ENCODE measurements at regions not wholly inside any gene's neighbourhood (a gene's known extent, or its start where the extent isn't known, plus 50 kb on each side); places are given as distances from the start of the nearest gene placed in this dataset.

DNA sequence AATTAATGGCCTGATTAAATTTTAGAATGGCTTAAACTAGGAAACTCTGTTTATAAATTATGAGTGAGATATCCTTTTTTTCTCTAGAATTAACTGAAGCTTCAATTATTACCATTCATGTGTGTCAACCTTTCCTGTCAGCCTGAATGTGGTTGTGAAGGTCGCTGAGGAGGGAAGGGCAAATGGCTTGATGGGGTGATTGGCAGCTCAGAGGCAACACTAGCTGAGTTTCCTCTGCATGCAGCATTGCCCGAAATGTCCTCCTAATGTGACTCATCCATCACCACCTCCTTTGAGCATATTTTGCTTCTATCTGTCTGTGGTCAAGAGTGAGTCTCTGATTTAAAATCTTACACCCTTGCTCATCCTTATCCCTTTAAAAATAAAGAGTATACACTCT, 281.9 kb downstream of the TENT4A start:
- TF ChIP-seq, protein P1, sequence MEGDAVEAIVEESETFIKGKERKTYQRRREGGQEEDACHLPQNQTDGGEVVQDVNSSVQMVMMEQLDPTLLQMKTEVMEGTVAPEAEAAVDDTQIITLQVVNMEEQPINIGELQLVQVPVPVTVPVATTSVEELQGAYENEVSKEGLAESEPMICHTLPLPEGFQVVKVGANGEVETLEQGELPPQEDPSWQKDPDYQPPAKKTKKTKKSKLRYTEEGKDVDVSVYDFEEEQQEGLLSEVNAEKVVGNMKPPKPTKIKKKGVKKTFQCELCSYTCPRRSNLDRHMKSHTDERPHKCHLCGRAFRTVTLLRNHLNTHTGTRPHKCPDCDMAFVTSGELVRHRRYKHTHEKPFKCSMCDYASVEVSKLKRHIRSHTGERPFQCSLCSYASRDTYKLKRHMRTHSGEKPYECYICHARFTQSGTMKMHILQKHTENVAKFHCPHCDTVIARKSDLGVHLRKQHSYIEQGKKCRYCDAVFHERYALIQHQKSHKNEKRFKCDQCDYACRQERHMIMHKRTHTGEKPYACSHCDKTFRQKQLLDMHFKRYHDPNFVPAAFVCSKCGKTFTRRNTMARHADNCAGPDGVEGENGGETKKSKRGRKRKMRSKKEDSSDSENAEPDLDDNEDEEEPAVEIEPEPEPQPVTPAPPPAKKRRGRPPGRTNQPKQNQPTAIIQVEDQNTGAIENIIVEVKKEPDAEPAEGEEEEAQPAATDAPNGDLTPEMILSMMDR (IDR thresholded peaks at IDR 0.05; ENCODE audit: unreplicated experiment in 3 of 3) = no peak
- no peak overlapping the region for H3K27ac Mint-ChIP-seq
- H3K36me3 Mint-ChIP-seq (ENCODE audit: low read depth) = no peaks in the 10 kb centered on the region
- H3K9me3 Mint-ChIP-seq = peaks cover 4% of the 10 kb centered on the region
- no peaks in the 10 kb centered on the region for H3K27me3 Mint-ChIP-seq (ENCODE audit: low read depth)
- no peaks in the 10 kb centered on the region for H3K4me1 Mint-ChIP-seq
- no peak overlapping the region for H3K4me3 Mint-ChIP-seq

DNA sequence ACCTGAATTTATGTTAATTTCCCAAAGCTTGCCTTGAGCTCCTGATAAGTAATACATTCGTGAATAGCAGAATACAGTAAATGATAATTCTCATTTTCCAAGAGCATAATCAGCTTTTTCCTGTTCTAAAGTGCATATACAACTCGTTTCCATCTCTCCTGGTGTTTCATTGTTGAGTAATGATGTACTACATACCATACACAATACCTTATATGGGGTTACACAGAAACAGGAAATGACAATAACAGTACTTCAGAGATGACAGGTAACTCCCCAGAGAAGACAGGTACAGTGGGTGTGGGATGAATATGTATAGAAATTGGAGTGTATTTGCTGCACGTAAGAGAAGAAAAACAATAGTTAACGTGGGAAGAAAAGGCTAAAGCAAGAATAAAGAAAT, 287.1 kb downstream of the TENT4A start:
- Mint-ChIP-seq H3K4me1 (peaks cover 4% of the 10 kb centered on the region), H3K27me3 (ENCODE audit: low read depth) (peaks cover 9% of the 10 kb centered on the region), H3K4me3 (no peak overlapping the region), H3K36me3 (ENCODE audit: low read depth) (no peaks in the 10 kb centered on the region), H3K27ac (no peak overlapping the region), H3K9me3 (peaks cover 4% of the 10 kb centered on the region)
- TF ChIP-seq, protein P1 (IDR thresholded peaks at IDR 0.05; ENCODE audit: unreplicated experiment in 3 of 3) = no peak

DNA sequence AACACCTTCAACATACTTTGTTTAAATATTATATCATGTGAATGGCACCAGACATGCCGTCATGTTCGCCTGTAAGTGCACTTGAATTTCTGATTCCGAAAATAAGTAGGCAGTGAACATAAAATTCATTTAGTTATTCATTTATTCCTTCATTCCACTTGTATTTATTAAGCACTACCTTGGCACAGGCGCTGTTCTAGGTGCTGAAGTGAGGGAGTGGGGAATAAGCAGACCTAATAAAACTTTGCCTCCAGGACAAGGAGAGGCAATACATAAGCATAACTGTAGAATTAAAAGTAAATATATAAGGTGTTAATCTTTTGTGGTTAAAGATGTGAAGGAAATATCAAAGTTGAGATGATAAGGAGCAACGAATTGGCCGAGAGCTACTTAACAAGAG, 297.4 kb downstream of the TENT4A start:
- Mint-ChIP-seq H3K36me3 (ENCODE audit: low read depth) (no peaks in the 10 kb centered on the region), H3K4me1 (no peaks in the 10 kb centered on the region), H3K4me3 (no peak overlapping the region), H3K27me3 (ENCODE audit: low read depth) (peaks cover 9% of the 10 kb centered on the region), H3K27ac (no peak overlapping the region), H3K9me3 (no peaks in the 10 kb centered on the region)
- TF ChIP-seq, protein P1 (IDR thresholded peaks at IDR 0.05; ENCODE audit: unreplicated experiment in 3 of 3) = no peak

DNA sequence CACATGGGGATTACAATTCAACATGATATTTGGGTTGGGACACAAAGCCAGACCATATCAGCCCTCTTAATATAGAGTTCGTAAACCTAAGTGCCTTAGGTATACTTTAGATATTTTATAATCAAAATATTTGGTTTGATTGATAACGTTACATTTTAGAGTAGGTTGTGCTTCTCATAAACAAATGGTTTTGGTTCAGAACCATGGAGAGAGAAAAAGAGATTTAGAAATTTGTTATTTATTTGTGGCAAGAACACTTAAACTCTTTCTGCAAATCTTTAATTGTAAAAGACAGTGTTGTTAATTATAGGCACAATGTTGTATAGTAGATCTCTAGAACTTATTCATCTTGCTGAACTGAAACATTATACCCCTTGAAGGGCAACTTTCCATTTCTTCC, 298.8 kb downstream of the TENT4A start:
- no peaks in the 10 kb centered on the region for H3K9me3 Mint-ChIP-seq
- TF ChIP-seq, protein P1 (IDR thresholded peaks at IDR 0.05; ENCODE audit: unreplicated experiment in 3 of 3) = no peak

DNA sequence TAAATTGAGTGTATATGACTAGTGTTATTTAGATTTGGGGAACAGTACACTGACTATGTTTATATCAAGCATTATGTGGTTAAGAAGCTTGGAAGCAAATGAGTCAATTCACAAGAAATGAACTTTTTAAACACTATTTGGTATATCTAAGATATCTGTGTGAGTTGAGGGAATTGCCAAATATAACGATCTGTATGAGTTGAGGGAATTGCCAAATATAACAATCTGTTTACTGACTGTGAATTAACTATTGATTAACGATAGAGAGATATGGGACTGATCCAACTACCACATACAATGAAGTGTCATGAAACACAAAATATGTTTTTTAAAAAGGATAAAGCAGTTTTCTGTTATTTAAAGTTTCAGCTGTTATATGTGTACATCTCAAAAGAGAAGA, 301.4 kb downstream of the TENT4A start:
- Mint-ChIP-seq H3K9me3 (no peaks in the 10 kb centered on the region), H3K4me1 (no peaks in the 10 kb centered on the region), H3K4me3 (no peak overlapping the region), H3K27ac (no peak overlapping the region), H3K27me3 (ENCODE audit: low read depth) (peaks cover 8% of the 10 kb centered on the region), H3K36me3 (ENCODE audit: low read depth) (no peaks in the 10 kb centered on the region)
- TF ChIP-seq, protein P1 (IDR thresholded peaks at IDR 0.05; ENCODE audit: unreplicated experiment in 3 of 3) = no peak

More for the DNA sequence above, 298.8 kb downstream of the TENT4A start:
- H3K27me3 Mint-ChIP-seq (ENCODE audit: low read depth) = peaks cover 12% of the 10 kb centered on the region
- H3K4me1 Mint-ChIP-seq = no peaks in the 10 kb centered on the region
- no peak overlapping the region for H3K4me3 Mint-ChIP-seq
- no peak overlapping the region for H3K27ac Mint-ChIP-seq
- H3K36me3 Mint-ChIP-seq (ENCODE audit: low read depth) = no peaks in the 10 kb centered on the region

- Mint-ChIP-seq H3K27me3 (ENCODE audit: low read depth) (peaks cover 8% of the 10 kb centered on the region), H3K36me3 (ENCODE audit: low read depth) (no peaks in the 10 kb centered on the region), H3K27ac (no peak overlapping the region), H3K4me3 (no peak overlapping the region), H3K9me3 (peaks cover 4% of the 10 kb centered on the region), H3K4me1 (no peaks in the 10 kb centered on the region)
- TF ChIP-seq, protein P1 (IDR thresholded peaks at IDR 0.05; ENCODE audit: unreplicated experiment in 3 of 3) = no peak
Measured at GRCh38 chr5:7015586-7016256, 302.5 kb downstream of the TENT4A start.

All from nephron (organoid).